Kidney glomerular epithelial cell (primary cell): ENCODE measurements at regions not wholly inside any gene's neighbourhood (a gene's known extent, or its start where the extent isn't known, plus 50 kb on each side); places are given as distances from the start of the nearest gene placed in this dataset.
"Not testable (repeated sequence)": the region's sequence is repeated elsewhere in the genome, so short reads cannot be mapped to it uniquely, and the experiment has no call there.

Experiments used
- DNase-seq: peaks from one replicate; lab custom pipeline; 2025; lab: John Stamatoyannopoulos, UW

DNA sequence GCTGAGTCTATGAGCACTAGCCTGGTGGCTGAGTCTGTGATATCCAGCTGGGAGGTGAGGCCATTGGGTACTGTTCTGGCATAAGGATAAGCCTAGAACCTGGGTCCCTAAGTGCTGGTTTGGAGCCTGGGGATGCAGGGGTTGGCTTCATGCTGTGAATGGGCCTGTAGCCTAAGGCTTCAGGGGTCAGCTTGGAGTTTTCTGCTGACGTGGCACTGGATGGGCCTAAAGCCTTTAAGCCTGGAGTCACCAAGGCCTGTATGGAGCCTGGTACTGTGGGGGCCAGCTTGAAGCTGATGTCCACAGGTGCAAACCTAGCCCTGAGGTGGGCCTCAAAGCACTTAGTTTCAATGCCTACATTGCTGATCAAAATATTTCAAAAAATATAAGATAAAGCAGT, 979.6 kb upstream of the POU3F4 start:
- DNase-seq, result no peak

DNA sequence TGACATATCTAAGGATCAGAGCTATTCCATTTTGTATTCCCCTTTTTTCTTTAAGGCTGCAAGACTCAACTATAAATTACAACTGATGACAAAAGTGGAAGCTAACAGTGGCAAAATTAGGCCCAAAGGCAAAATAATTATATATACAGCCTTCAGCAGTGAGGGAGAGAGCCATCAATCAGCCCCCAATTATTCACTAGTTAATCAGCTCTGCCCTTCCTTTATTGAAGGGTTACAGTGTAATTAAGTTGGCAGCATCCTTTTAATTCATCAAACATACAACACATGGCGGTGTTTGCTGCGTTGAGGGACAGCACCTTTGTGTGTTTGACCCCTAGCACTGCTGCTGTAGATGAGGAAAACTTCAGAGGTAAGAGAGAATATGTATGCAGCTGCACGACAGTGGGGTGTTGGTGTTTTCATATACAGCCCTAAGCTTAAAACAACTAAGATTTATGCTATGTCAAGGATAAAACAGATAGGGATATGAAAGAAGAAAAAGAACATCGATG, 973.9 kb upstream of the POU3F4 start:
- no peak for DNase-seq

DNA sequence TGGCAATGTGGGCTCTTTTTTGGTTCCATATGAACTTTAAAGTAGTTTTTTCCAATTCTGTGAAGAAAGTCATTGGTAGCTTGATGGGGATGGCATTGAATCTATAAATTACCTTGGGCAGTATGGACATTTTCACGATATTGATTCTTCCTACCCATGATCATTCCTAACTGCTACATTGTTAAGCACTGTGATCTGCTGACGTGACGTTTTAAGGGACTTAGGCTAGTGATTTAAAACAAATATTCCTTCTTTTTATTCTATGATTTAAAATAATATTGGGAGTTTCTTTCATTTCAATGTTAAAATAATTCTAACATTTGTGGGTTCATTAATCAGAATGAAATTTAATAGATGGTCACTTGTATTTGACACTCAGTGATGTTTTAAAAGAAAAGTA, 970.9 kb upstream of the POU3F4 start:
- DNase-seq, result not testable (repeated sequence)

DNA sequence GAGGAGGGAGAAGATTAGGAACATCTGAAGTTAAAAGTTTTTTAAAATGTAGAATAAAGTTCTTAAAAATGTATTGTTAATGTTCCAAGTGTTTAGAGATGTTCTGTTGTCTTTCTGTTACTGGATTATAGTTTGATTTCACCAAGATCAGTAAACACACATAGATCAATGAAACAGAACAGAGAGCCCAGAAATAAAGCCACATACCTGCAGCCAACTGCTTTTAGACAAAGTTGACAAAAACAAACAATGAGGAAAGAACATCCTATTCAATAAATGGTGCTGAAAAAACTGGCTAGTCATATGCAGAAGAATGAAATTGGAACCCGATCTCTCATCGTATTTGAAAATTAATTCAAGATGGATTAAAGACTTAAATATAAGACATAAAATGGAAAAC, 966.3 kb upstream of the POU3F4 start:
- no peak for DNase-seq

DNA sequence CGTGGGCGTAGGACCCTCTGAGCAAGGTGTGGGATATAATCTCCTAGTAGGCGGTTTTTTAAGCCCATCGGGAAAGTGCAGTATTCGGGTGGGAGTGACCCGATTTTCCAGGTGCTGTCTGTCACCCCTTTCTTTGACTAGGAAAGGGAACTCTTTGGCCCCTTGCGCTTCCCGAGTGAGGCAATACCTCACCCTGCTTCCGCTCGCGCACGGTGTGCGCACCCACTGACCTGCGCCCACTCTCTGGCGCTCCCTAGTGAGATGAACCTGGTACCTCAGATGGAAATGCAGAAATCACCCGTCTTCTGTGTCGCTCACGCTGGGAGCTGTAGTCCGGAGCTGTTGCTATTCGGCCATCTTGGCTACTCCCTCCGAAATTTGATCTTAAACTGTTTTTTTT, 955.9 kb upstream of the POU3F4 start:
- DNase-seq, result not testable (repeated sequence)

DNA sequence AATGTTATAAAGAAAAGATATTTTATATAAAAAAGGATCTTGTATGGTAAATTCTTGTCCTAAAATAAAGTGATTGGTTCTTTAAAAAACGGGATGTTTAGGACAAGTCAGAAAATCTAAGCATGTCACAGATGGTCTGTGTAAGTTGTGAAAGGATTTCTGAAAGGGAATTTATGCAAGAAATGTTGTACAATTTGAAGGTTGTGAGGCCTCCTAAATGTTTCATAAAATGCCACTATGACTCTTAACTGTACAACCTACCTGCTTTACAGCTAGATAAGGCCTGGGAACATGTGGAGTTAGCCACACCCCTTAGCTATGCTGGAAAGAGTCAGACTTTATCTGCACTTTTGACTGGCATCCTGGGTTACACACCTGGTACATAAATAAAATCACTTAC, 951.5 kb upstream of the POU3F4 start:
- no peak for DNase-seq

DNA sequence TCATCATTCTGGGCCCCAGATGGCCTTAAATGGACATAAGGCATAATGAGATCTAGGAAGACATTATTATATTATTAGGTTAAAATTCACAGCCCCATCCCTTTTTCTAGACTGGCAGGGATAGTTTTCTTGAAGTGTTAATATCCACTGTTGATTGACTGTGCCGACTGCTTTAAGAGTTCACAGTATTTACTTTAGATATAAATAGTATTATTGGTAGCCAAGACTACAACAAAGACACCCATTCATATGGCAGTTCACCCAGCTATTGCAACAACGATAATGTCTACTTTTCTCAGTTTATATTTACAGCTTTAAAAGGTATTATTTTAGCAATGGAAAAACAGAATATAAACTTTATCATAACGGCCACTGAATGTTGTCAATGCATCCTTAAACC, 922.2 kb upstream of the POU3F4 start:
- no peak for DNase-seq

DNA sequence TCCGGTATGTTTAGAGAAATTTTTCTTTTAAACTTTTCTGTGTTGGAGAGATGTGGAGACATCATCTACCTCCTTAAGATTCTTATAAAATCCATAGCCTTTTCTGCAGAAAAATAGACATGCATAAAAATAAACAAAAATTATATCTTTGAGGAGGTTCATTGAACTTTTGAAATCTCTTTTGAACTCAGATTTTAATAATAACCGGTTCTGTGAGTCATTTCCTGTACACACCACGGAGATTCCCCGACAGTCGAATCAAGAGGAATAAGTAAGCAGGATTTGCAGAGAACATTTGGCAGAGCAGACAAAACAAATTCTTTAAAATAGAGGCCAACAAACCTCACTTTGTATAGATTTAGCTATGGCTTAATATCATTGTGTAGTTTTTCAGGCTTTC, 918.7 kb upstream of the POU3F4 start:
- peak; percentile 16 for DNase-seq

DNA sequence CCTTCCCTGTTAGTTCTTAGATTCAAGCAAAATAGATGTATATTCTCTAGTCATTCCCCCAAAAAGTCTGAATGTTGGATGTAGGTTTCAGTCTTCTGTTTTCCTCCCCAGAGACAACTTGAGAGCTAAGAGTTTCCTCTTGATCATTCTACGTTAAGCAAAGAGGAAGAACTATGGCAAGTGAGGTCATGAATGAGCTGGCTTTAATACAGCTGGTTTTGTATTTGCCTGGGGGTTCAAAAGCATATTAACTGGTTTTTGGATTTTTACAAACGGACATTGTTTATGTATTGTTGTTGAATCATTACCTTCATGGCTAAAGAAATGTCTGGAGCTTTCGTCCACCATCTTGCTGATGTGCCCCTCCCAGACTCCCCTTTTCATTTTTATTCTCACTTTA, 916.7 kb upstream of the POU3F4 start:
- no peak for DNase-seq

DNA sequence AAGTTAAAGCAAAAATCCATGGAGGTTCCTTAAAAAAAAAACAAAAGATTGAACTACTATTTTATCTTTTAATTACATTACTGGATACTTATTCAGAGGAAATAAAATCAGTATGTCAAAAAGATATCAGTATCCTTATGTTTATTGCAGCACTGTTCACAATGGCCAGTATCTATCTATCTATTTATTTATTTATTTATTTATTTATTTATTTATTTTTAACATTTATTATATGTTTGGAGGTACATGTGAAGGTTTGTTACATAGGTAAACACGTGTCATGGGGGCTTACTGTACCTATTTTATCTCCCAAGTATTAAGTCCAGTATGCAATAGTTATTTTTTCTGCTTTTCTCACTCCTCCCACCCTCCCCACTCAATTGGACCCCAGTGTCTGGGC, 881.1 kb upstream of the POU3F4 start:
- DNase-seq, result no peak

DNA sequence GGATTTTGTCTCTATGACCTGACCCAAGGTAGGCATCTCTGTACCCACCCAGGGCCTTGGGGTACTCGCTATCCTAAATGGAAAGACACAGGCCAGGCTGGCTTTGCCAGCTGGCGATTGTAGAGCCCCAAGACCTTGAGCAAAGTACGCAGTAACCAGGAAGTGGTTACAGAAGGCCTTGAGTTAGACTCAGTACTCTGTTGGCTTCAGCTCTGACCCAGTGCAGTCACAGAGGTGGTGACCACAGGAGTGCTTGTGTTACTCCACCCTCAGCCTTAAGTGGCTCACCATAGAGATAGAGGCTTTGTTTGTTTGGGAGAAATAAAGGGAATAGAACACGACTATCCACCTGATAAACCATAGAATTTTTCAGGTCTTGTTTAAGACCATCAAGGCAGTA, 880.5 kb upstream of the POU3F4 start:
- DNase-seq, result no peak

DNA sequence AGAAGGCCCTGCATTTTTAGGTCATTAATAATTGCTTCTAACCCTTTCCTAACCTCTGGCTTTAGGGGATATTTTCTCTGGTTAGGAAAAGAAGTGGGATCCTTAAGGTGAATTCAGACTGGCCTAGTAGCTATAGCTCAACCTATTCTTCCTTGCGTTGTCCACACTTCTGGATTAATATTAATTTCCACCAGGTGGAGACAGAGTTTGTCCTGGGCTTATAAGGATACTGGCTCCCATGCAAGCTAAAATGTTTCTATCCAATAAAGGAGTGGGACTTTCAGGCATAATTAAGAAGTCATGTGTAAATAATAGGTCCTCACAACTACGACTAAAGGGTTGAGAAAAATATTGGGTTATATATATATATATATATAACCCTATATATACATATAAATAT, 860.0 kb upstream of the POU3F4 start:
- no peak for DNase-seq

DNA sequence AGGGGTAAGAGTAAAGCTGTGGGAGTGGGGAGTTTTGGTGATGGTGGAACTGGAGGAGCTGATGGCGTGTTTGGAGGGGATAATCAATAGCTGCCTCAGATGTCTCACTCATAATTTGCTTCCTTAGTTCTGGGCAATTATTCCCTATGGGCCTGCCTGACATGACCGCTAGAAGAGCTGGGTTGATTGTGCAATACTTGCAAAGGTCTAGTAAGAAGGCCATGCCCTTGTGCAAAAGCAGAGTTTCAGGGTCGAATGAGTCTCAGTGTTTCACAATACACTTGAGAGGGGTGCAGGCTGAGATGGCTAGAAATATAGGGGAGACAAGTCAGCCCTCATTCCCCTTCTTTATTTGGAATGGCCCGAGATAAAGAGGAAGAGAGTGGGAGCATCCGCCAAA, 858.4 kb upstream of the POU3F4 start:
- DNase-seq, result no peak

DNA sequence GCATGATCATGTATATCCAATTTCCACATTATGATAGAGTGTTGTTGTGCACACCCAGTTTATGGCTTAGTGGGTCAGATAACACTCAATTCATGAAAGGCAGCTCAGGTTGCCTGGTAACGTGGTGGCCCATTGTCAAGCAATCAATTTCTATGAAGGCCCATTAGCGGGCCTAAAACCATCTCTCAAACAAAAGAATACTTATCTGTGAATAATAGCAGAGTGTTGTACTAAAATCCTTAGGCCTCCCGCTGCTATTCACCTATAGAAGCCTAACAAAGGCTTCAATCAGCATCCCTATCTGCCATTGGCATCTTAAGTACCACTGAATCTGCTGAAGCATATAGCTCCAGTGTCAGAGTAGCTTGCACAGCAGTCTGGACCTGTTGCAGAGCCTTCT, 849.6 kb upstream of the POU3F4 start:
- DNase-seq, result no peak

DNA sequence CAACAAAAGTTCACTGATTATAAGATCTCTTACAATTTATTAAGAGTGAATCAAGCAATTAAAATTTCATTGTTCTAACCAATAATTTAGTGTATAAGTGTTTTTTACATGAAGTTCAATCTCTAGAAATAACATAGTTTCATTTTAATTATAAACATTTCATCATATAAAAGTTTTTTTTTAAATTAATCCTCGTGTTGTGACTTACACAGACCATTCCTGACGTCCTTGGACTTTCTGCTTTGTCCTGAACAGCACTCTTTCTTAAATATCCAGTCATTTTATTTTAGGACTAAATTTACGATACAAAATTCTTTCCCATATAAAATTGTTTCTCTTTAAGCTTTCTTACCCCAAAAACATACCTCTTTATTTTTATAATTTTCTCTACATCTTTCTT, 841.7 kb upstream of the POU3F4 start:
- DNase-seq, result no peak

DNA sequence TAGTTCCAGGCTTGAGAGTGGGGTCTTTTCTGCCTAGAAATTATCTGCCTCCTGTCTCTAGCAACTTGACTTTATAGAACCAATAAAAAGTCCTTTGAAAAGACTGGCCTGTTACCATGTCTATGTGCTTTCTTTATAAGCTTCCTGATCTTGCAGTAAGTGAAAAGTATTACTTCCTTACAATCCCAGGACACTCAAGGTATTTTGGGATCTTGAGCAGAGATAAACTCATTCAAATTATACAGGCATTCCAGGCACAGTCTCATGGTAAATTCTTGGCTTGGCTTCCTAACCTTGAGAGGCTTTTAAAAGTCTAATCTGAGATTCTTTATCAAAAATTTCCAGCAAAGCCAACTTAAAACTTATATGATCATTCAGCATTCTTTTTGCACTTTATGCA, 833.0 kb upstream of the POU3F4 start:
- DNase-seq, result no peak

DNA sequence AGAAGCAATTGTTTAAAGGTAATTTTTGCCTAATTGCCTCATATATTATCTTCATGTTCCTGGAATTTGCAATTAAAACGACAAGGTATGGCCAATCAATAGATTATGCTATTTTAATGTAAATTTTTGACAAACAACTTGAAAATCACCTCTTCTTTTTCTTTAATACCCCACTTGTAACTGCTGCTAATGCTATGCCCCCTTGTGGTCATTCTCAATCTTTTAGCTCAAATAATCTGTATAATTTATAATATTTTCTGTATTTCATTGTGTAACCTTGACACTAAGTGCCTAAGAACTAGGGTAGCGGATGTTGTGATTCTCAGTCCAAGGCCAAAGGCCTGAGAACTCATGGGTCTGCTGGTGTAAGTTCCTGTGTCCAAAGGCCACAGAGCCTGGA, 831.7 kb upstream of the POU3F4 start:
- no peak for DNase-seq

DNA sequence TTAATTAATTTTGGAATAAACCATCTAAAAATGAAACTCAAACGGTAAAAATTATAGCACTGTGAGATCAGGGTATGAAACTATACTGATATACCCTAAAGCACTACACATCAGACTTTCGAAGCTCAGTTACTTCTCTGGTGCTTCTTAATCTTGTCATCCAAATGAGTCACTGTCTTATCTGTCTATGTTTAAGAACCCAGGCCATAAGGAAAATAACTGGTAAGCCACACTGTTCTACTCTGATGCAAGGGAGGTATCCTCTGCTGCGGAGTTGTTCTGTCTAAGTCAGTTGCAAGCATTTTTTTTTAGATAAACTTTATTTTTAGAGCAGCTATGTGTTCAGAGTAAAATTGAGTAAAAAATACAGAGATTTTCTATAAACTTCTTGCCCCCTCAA, 830.8 kb upstream of the POU3F4 start:
- DNase-seq, result no peak

DNA sequence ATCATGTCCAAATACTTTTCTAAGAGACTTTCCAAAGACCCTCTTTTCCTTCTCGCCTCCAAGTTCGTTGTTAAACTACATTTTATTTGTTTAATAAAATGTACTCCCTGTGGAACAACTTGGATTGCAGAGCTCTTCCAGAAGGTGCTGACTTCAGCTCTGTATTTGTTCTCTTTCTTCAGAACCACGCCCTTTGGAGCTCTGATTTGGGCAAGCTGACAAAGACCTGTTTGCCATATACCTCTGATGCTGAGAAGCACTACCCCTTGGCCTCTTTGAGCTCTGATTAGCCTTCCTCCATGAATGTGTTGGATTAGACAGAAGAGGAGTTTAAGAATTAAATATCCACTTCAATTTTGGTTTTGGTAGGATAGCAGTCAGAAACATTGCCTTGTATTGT, 815.1 kb upstream of the POU3F4 start:
- DNase-seq, result no peak

DNA sequence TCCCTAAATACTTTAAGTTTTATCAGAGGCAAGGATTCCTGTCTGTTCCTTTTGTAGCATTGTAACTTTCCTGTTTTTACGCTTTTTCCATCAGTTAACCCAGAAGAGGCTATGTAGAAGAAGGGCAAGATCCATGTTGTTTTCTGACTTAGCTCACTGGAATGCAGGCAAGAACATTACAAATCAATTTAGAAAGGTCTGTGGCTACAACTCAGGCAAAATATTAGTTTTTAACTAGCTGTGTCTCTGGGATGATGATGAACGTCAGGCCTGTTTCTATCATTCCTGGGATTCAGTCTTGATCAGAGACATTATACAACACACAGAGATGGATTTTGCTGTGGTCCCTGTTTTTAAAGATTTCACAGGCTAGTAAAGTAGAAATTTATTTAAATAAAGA, 813.0 kb upstream of the POU3F4 start:
- no peak for DNase-seq

DNA sequence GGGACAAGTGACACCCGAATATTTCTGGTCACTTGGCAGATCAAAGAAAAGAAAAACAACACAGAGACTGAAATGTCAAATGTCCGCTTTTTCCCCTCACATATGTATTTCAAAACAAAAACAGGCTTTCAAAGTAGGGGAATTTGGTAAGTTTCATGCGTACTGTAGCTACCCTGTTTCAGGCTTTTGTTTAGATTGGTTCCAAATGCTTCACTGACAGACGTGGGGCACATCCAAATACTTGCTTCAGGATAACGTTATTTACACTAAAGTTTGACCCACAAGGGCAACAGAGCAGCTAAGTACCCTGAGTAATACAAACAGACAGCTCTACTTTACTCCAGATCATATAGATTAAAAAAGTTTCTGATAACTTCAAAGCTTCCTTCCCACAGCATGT, 804.5 kb upstream of the POU3F4 start:
- no peak for DNase-seq

DNA sequence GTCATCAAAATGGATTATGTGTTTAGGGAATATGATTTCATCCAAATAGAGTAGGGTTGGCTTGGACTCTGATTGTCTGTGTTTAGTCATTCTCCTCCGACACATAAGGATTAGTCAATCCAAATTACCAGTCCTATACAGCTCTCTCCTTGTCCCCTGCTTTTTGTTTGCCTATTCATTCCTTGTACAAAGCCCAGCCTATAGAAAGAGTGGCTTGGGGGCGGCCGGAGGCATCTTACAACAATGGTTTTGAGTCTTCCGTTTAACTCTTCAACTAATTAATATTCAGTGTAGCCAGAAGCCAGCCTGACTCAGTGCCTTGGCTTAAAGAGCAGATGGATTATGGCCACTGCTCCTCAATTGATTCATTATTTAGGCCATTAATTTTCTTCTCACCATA, 796.6 kb upstream of the POU3F4 start:
- DNase-seq, result no peak

DNA sequence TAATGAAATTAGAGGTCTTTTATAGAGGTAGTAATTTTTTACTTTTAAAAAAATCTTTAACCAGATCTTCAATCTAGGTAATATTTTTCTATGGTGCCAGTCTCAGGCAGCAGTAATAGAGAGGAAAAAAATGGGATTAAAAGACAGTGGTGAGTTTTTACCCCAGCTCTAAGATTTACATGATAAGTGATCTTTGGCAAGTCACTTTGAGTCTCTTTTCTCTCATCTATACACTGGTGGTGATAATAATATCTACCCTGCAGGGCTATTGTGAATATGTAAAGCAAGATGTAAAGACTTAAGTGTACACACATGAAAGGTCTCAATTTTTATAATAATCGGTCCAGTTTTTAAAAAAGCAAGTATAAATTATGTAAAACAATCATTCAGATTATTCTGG, 786.2 kb upstream of the POU3F4 start:
- no peak for DNase-seq

DNA sequence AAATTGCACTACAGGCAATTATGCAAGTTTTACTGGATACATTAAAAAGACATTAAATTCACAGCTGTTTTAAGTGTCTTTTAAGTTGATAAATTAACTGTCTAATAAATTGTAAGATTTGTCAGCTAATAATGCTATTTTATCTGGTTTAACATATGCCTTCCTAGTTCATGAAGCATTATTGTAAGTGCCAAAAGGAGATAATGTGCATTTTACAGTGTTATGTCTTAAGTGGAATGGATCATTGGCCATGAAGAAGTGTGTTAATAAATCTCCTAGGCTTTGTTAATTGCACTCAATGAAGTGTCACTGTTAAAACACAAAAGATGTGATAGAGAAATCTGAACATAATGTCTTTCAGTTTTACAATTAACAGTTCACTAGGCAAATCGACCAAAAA, 784.3 kb upstream of the POU3F4 start:
- DNase-seq, result no peak

DNA sequence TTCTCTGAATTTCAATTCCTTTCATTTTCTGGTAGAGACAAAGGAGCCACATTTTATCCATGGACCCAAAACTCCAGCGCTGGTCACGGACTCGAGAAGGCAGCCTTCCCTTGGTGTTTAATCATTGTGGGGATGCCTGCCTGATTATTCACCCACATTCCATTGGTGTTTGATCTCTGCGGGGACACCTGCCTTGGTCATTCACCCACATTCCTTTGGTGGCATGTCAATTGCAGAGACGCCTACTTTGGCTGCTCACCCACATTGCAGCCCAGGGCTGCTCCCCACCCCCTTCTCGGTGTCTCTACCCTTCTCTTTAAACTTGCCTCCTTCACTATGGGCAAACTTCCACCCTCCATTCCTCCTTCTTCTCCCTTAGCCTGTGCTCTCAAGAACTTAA, 780.7 kb upstream of the POU3F4 start:
- DNase-seq, result peak; percentile 35
